GM12892 (cell line): ENCODE measurements at regions not wholly inside any gene's neighbourhood (a gene's known extent, or its start where the extent isn't known, plus 50 kb on each side); places are given as distances from the start of the nearest gene placed in this dataset.

Experiments used
- DNase-seq: peaks from one replicate; pipeline ENCODE4 v3.0.0; 2011; ENCODE audit not compliant: insufficient read length
- FAIRE-seq: peaks from 2 replicates; lab custom pipeline; 2011; peaks lifted over from hg19 to GRCh38; lab: Jason Lieb, UNC
- POLR2A ChIP-seq: IDR thresholded peaks from 2 replicates; pipeline ENCODE4 v1.6.1; 2011; ENCODE audit warnings: low read depth, low read length, control low read depth
- POLR2AphosphoS5 ChIP-seq: IDR thresholded peaks from 2 replicates; pipeline ENCODE4 v1.6.1; 2011; ENCODE audit warnings: low read depth, low read length, control low read depth
- TAF1 ChIP-seq: IDR thresholded peaks from 2 replicates; pipeline ENCODE4 v1.6.1; 2011; ENCODE audit warnings: low read depth, mild to moderate bottlenecking, control low read depth, low read length, borderline replicate concordance

- DNase-seq (no peak), FAIRE-seq (no peak)
- TF ChIP-seq POLR2AphosphoS5 (no peak), TAF1 (no peak)
Observed at GRCh38 chr2:239590995-239591915, 190.4 kb upstream of the HDAC4 start.

- FAIRE-seq (no peak), DNase-seq (no peak)
- TF ChIP-seq POLR2AphosphoS5 (no peak), POLR2A (no peak), TAF1 (no peak)
Observed at GRCh38 chr2:239590276-239590675, 189.5 kb upstream of the HDAC4 start.

GRCh38 chr2:239589833-239590232 lies 189.0 kb upstream of the HDAC4 start:
- DNase-seq: no peak
- no peak for TF ChIP-seq POLR2AphosphoS5
- no peak for TF ChIP-seq POLR2A
- TF ChIP-seq TAF1: no peak
- no peak for FAIRE-seq

- FAIRE-seq: no peak
- TF ChIP-seq TAF1 (no peak), POLR2A (no peak), POLR2AphosphoS5 (no peak)
- DNase-seq: no peak
Observed at GRCh38 chr2:239589270-239589825, 188.5 kb upstream of the HDAC4 start.

- DNase-seq: no peak
- no peak for TF ChIP-seq POLR2AphosphoS5
- no peak for TF ChIP-seq POLR2A
- TF ChIP-seq TAF1: no peak
- FAIRE-seq: no peak
Observed at GRCh38 chr2:239588451-239589269, 187.8 kb upstream of the HDAC4 start.

GRCh38 chr2:239587841-239588240 lies 187.0 kb upstream of the HDAC4 start:
- FAIRE-seq (no peak), DNase-seq (no peak)
- no peak for TF ChIP-seq TAF1
- TF ChIP-seq POLR2AphosphoS5: no peak
- no peak for TF ChIP-seq POLR2A

- TF ChIP-seq POLR2A (no peak), POLR2AphosphoS5 (no peak), TAF1 (no peak)
- DNase-seq (no peak), FAIRE-seq (no peak)
Observed at GRCh38 chr2:239587311-239587731, 186.5 kb upstream of the HDAC4 start.

GRCh38 chr2:239586651-239587310 lies 186.0 kb upstream of the HDAC4 start:
- FAIRE-seq (no peak), DNase-seq (no peak)

GRCh38 chr2:239585422-239585821 lies 184.6 kb upstream of the HDAC4 start:
- no peak for TF ChIP-seq POLR2AphosphoS5
- TF ChIP-seq TAF1: no peak
- TF ChIP-seq POLR2A: no peak
- FAIRE-seq: no peak
- DNase-seq: no peak

More at GRCh38 chr2:239586651-239587310, 186.0 kb upstream of the HDAC4 start:
- TF ChIP-seq TAF1: no peak
- no peak for TF ChIP-seq POLR2AphosphoS5
- TF ChIP-seq POLR2A: no peak

GRCh38 chr2:239584986-239585385 lies 184.2 kb upstream of the HDAC4 start:
- TF ChIP-seq POLR2A (no peak), POLR2AphosphoS5 (no peak)
- no peak for FAIRE-seq
- no peak for DNase-seq
